A673 (cell line): ENCODE measurements at regions not wholly inside any gene's neighbourhood (a gene's known extent, or its start where the extent isn't known, plus 50 kb on each side); places are given as distances from the start of the nearest gene placed in this dataset.

Experiments
- BruUV-seq: library from RNA; stranded (reverse); fragments of 400-500 nt; replicated peaks from 2 replicates; lab custom pipeline; 2021; lab: Mats Ljungman, UMichigan
- CTCF ChIA-PET: fragments of 300-600 bp; sonication (Branson Sonifier 250); formaldehyde crosslinking; loops from one replicate; lab custom pipeline; 2022; ENCODE audit warnings: antibody characterized with exemption; lab: Charles Lee
- POLR2A ChIA-PET: fragments of 300-600 bp; sonication (Branson Sonifier 250); formaldehyde crosslinking; loops from one replicate; lab custom pipeline; 2022; ENCODE audit warnings: antibody characterized with exemption; ENCODE audit not compliant: low non-redundant PET; lab: Charles Lee
- DNase-seq: peaks from one replicate; pipeline ENCODE4 v3.0.0-alpha.2; 2015; ENCODE audit warnings: low spot score
- H3K27ac ChIP-seq: fragments of 200-600 bp; sonication (generic); 2 replicates; pipeline ENCODE4 v1.5.1; 2016; ENCODE audit warnings: mixed run types, low read depth, mild to moderate bottlenecking, mixed read lengths, antibody characterized with exemption, low read length; ENCODE audit not compliant: poor library complexity, severe bottlenecking
- H3K27me3 ChIP-seq: fragments of 200-600 bp; sonication (generic); replicated peaks from 2 replicates; pipeline ENCODE4 v1.6.1; 2017; ENCODE audit warnings: mixed run types, low read depth, mild to moderate bottlenecking, mixed read lengths, antibody characterized with exemption, low read length; ENCODE audit not compliant: insufficient read depth, poor library complexity
- H3K36me3 ChIP-seq: fragments of 200-600 bp; sonication (generic); 2 replicates; pipeline ENCODE4 v1.6.1; 2016; ENCODE audit warnings: mixed run types, mild to moderate bottlenecking, mixed read lengths, antibody characterized with exemption, low read length; ENCODE audit not compliant: insufficient read depth, poor library complexity, severe bottlenecking
- H3K4me1 ChIP-seq: fragments of 200-600 bp; sonication (generic); 2 replicates; pipeline ENCODE4 v1.6.1; 2017; ENCODE audit warnings: mixed run types, mild to moderate bottlenecking, mixed read lengths, antibody characterized with exemption, low read length; ENCODE audit not compliant: insufficient read depth, poor library complexity, severe bottlenecking
- H3K4me3 ChIP-seq: fragments of 200-600 bp; sonication (generic); 2 replicates; pipeline ENCODE4 v1.5.1; 2016; ENCODE audit warnings: low read depth, mixed run types, mild to moderate bottlenecking, mixed read lengths, low read length; ENCODE audit not compliant: poor library complexity, severe bottlenecking
- H3K9me3 ChIP-seq: fragments of 200-600 bp; sonication (generic); 2 replicates; pipeline ENCODE4 v1.6.1; 2016; ENCODE audit warnings: mixed run types, low read depth, mild to moderate bottlenecking, mixed read lengths, antibody characterized with exemption, low read length; ENCODE audit not compliant: poor library complexity, severe bottlenecking
- EZH2 ChIP-seq: fragments of 200-600 bp; sonication (generic); IDR thresholded peaks from 2 replicates; pipeline ENCODE4 v1.6.1; 2017; ENCODE audit warnings: borderline replicate concordance, low read depth, mild to moderate bottlenecking, mixed read lengths, antibody characterized with exemption, low read length; ENCODE audit not compliant: poor library complexity, severe bottlenecking
- intact Hi-C: fragments of 100-400 bp; cut with micrococcal nuclease; formaldehyde crosslinking; loops from one replicate; pipeline ENCODE4 v1.10.0; 2022; ENCODE audit not compliant: unreplicated experiment
- TF ChIP-seq, protein P1 (sequence below): fragments of 300-800, 200-600 bp; sonication (generic); conservative IDR thresholded peaks from 2 replicates; pipeline ENCODE4 v1.5.1; 2017; ENCODE audit warnings: low read depth, mild to moderate bottlenecking, antibody characterized with exemption, low read length, moderate library complexity, mixed read lengths

DNA sequence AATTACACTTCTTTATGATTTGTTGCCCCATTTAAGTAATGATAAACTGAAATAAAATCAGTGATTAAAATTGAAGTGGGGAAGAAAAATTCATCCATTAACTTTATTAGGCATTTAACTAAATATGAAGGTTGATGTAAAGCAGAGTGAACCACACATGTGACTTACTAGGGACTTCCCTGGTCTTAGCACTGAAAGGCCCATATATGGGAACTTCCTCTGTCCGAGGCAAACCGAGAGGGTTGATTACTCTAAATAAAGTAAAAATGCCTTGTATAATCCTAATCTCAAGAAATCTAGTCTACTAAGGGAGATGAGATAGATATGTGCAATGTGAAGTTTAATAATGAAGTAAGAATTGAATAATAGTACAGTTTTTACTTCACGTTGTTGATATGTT lies 403.9 kb upstream of the RPS6KA3 start:
- no peaks in the 10 kb centered on the region for H3K36me3 ChIP-seq
- intact Hi-C loops, result no loop called here
- no peaks in the 10 kb centered on the region for H3K9me3 ChIP-seq
- ChIA-PET POLR2A (no interaction called here), CTCF (no interaction called here)
- no TSS peak for BruUV-seq
- no peak for TF ChIP-seq EZH2
- TF ChIP-seq, protein P1, sequence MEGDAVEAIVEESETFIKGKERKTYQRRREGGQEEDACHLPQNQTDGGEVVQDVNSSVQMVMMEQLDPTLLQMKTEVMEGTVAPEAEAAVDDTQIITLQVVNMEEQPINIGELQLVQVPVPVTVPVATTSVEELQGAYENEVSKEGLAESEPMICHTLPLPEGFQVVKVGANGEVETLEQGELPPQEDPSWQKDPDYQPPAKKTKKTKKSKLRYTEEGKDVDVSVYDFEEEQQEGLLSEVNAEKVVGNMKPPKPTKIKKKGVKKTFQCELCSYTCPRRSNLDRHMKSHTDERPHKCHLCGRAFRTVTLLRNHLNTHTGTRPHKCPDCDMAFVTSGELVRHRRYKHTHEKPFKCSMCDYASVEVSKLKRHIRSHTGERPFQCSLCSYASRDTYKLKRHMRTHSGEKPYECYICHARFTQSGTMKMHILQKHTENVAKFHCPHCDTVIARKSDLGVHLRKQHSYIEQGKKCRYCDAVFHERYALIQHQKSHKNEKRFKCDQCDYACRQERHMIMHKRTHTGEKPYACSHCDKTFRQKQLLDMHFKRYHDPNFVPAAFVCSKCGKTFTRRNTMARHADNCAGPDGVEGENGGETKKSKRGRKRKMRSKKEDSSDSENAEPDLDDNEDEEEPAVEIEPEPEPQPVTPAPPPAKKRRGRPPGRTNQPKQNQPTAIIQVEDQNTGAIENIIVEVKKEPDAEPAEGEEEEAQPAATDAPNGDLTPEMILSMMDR, result no peak
- no peak overlapping the region for H3K4me3 ChIP-seq
- H3K27ac ChIP-seq, result no peak overlapping the region
- DNase-seq, result no peak
- H3K27me3 ChIP-seq, result peaks cover 4% of the 10 kb centered on the region
- no peaks in the 10 kb centered on the region for H3K4me1 ChIP-seq

DNA sequence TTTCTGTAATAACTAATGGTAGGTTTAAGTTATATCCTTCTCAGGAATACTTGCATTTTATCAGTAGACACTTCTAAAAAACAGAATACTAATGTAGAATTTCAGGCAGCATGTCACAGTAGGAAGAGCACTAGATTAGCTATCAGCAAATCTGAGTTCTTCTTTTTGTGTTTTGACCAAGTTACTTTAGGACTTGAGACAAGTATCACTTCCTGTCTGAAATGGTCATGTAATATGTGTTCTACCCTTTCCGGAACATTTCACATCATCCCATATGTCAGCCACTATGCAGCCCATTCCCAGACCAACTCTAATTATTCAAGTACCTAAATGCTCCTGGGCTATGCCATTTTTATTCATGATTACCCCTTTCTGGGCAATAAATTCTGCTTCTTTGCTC lies 401.8 kb upstream of the RPS6KA3 start:
- Histone ChIP-seq H3K4me3 (no peak overlapping the region), H3K36me3 (no peaks in the 10 kb centered on the region), H3K4me1 (no peaks in the 10 kb centered on the region), H3K27ac (no peak overlapping the region), H3K27me3 (peaks cover 8% of the 10 kb centered on the region), H3K9me3 (no peaks in the 10 kb centered on the region)
- no peak for DNase-seq
- ChIA-PET CTCF (no interaction called here), POLR2A (no interaction called here)
- TF ChIP-seq, protein P1, result no peak
- TF ChIP-seq EZH2, result no peak
- intact Hi-C loops, result no loop called here
- BruUV-seq, result no TSS peak

DNA sequence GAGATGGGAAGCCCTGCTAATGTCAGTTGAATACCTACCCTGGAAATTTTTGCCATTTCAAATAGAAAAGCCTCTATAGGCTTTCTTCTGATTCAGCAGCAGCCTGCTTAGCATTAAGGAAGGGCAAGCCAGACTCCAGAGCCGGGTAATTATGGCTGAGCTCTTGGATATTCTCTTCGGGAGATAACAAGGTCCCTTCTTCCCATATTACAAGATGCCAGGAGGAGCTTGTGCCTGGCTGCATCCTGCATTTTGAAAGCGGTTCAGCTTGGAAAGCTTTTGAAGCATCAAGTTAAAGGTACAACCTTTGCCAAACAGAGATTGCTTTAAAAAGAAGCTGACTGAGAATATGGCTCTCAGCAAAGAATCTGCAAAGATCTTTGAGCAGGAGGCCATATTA lies 399.6 kb upstream of the RPS6KA3 start:
- intact Hi-C loops, result no loop called here
- no peak for TF ChIP-seq EZH2
- TF ChIP-seq, protein P1, result no peak
- Histone ChIP-seq H3K27ac (no peak overlapping the region), H3K36me3 (no peaks in the 10 kb centered on the region), H3K4me1 (no peaks in the 10 kb centered on the region), H3K27me3 (peaks cover 8% of the 10 kb centered on the region), H3K4me3 (no peak overlapping the region), H3K9me3 (no peaks in the 10 kb centered on the region)
- no peak for DNase-seq
- ChIA-PET CTCF (no interaction called here), POLR2A (no interaction called here)
- no TSS peak for BruUV-seq
